Activated effector memory CD4-positive, alpha-beta T cell treated with Interleukin-2 at 50 U/mL for 16 hours (primary cell): ENCODE measurements at regions not wholly inside any gene's neighbourhood (a gene's known extent, or its start where the extent isn't known, plus 50 kb on each side); places are given as distances from the start of the nearest gene placed in this dataset.

Experiments used
- DNase-seq: peaks from one replicate; pipeline ENCODE4 v3.0.0-alpha.2; 2020

DNA sequence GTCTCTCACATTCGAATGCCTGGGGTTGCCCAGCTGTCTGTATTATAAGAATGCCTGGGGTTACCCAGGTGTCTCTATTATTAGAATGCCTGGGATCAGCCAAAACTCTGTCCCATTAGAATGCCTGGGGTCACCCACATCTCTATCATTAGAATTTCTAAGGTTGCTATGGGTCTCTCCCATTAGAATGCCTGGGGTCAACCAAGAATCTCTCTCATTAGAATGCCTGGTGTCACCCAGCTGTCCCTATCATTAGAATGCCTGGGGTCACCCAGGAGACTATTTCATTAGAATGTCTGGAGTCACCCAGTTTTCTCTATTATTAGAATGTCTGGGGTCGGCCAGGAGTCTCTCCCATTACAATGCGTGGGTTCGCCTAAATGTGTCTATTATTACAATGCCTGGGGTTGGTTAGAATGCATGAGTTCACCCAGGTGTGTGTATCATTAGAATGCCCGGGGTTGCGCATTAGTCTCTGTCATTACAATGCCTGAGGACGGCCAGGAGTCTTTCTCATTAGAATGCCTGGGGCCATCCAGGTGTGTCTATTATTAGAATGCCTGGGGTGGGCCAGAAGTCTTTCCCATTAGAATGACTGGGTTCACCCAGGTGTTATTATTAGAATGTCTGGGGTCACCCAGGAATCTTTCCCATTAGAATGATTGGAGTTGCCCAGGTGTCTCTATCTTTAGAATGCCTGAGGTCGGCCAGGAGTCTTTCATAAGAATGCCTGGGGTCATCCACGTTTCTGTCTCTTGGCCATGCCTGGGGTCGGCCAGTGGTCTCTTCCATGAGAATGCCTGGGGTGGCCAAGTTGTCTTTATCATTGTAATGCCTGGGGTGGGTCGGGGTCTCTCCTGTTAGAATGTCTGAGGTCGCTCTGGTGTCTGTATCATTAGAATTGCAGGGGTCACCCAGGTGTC lies 59.6 kb downstream of the RNF187 start:
- DNase-seq = no peak

DNA sequence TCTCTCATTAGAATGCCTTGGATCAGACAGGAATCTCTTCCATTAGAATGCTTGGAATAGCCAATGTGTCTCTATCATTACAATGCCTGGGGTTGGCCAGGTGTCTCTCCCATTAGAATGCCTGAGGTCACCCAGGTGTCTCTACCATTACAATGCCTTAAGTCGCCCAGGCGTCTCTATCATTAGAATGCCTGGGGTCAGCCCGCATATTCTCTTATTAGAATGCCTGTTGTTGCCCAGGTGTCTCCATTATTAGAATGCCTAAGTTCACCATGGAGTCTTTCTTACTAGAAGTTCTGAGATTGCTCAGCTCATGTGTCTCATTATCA lies 60.2 kb downstream of the RNF187 start:
- DNase-seq = no peak

- no peak for DNase-seq
Observed at GRCh38 chr1:228548788-228549187, 61.6 kb downstream of the RNF187 start.

GRCh38 chr1:228552596-228553176 lies 65.5 kb downstream of the RNF187 start:
- no peak for DNase-seq

GRCh38 chr1:228554107-228554506 lies 66.9 kb downstream of the RNF187 start:
- no peak for DNase-seq

DNA sequence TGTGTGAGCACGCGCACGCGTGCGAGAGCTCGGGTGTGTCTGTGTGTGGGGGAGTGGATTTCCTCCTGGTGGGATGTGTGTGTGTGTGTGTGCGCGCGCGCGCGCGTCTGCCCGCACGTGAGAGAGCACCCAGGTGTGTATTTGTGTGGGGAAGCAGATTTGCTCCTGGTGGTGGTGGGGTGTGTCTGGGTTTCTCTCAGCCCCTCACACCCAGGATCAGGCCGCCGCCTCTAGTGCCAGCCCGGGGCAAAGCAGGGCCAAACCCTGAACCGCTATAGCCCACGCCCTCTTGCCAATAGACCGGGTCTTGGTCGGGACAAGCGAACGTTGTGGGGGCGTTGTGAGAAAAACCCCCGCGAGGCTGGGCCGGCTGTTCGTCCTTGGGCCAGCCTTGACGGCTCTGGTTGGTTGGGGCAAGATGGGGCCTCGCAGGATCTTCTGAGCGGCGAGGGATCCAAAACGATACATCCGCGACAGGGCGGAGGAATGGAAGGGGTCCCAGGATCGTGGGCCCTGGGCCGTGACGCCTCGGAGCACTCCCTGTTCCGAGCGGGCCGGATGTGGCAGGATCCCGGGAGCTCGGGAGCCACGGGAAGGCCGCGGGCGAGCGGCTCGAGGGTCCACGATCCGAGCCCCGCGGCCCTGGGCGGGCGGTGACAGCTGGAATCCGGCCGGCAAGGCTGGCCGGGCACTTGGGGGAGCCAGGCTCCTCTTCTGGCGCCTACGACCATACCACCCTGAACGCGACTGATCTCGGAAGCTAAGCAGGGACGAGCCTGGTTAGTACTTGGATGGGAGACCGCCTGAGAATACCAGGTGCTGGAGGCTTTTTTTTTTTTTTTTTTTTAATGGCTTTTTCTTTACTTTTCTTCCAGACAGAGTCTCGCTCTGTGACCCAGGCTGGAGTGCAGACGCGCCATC lies 68.2 kb downstream of the RNF187 start:
- peak; percentile 16 for DNase-seq

GRCh38 chr1:228556634-228557430 lies 69.7 kb downstream of the RNF187 start:
- peak; percentile 18 for DNase-seq
